ENCODE measurements at regions not wholly inside any gene's neighbourhood (a gene's known extent, or its start where the extent isn't known, plus 50 kb on each side); places are given as distances from the start of the nearest gene placed in this dataset.

GRCh38 chr6:14450133-14450504 is 332.5 kb downstream of the CD83 start:
- Mint-ChIP-seq H3K9me3 (peaks cover 7 to 9% of the 10 kb centered on the region in 2 donors), H3K4me3 (peak overlapping the region; percentile 51 to 62)

GRCh38 chr6:14450578-14450977 is 333.0 kb downstream of the CD83 start:
- H3K4me3 Mint-ChIP-seq: peak overlapping the region; percentile 51 to 62
- ATAC-seq (replicated peaks in 1 of 2): no peak
- peaks cover 85% of the 10 kb centered on the region for H3K4me1 Mint-ChIP-seq (ENCODE audit: low read depth)
- no peak for DNase-seq
- H3K27ac Mint-ChIP-seq: peak overlapping the region; percentile 69
- no peaks in the 10 kb centered on the region for H3K27me3 Mint-ChIP-seq (ENCODE audit: low read depth)
- peaks cover 9% of the 10 kb centered on the region in 2 donors for H3K9me3 Mint-ChIP-seq
- H3K36me3 Mint-ChIP-seq (ENCODE audit: insufficient read depth in 2 of 2): peaks cover 10 to 14% of the 10 kb centered on the region in 2 donors

More at GRCh38 chr6:14450133-14450504, 332.5 kb downstream of the CD83 start:
- H3K36me3 Mint-ChIP-seq (ENCODE audit: insufficient read depth in 2 of 2): peaks cover 9 to 14% of the 10 kb centered on the region in 2 donors
- peaks cover 80% of the 10 kb centered on the region for H3K4me1 Mint-ChIP-seq (ENCODE audit: low read depth)
- ATAC-seq (replicated peaks in 1 of 2) (no peak), DNase-seq (no peak)
- H3K27me3 Mint-ChIP-seq (ENCODE audit: low read depth): no peaks in the 10 kb centered on the region
- H3K27ac Mint-ChIP-seq: peak overlapping the region; percentile 69

- H3K36me3 Mint-ChIP-seq (ENCODE audit: insufficient read depth in 2 of 2): peaks cover 12 to 16% of the 10 kb centered on the region in 2 donors
- no peak for ATAC-seq (replicated peaks in 1 of 2)
- no peaks in the 10 kb centered on the region for H3K27me3 Mint-ChIP-seq (ENCODE audit: low read depth)
- H3K9me3 Mint-ChIP-seq: peaks cover 9% of the 10 kb centered on the region in 2 donors
- H3K4me1 Mint-ChIP-seq (ENCODE audit: low read depth): peaks cover 97% of the 10 kb centered on the region
- H3K4me3 Mint-ChIP-seq: peak overlapping the region; percentile 21 to 41
- H3K27ac Mint-ChIP-seq: no peak overlapping the region
- DNase-seq: no peak
These were observed 334.2 kb downstream of the CD83 start for GRCh38 chr6:14451594-14452374.

- peak; percentile 77 to 86 for DNase-seq
- Mint-ChIP-seq H3K4me3 (peak overlapping the region; percentile 73 to 83), H3K36me3 (ENCODE audit: insufficient read depth in 2 of 2) (peaks cover 9 to 10% of the 10 kb centered on the region in 2 donors), H3K27ac (peak overlapping the region; percentile 42), H3K4me1 (ENCODE audit: low read depth) (peaks cover 90% of the 10 kb centered on the region), H3K27me3 (ENCODE audit: low read depth) (no peaks in the 10 kb centered on the region), H3K9me3 (peaks cover 5 to 9% of the 10 kb centered on the region in 2 donors)
- peak; percentile 77 to 78 for ATAC-seq (replicated peaks in 1 of 2)
These were observed 335.3 kb downstream of the CD83 start for GRCh38 chr6:14452567-14453527.

GRCh38 chr6:14453712-14454472 is 336.3 kb downstream of the CD83 start:
- ATAC-seq (replicated peaks in 1 of 2) (peak; percentile 52 to 54), DNase-seq (peak; percentile 43 to 60)
- H3K4me1 Mint-ChIP-seq (ENCODE audit: low read depth): peaks cover 82% of the 10 kb centered on the region
- peak overlapping the region; percentile 58 for H3K27ac Mint-ChIP-seq
- peaks cover 0 to 2% of the 10 kb centered on the region in 2 donors for H3K9me3 Mint-ChIP-seq
- H3K4me3 Mint-ChIP-seq: peak overlapping the region; percentile 73 to 83
- no peaks in the 10 kb centered on the region for H3K27me3 Mint-ChIP-seq (ENCODE audit: low read depth)
- H3K36me3 Mint-ChIP-seq (ENCODE audit: insufficient read depth in 2 of 2): peaks cover 2 to 3% of the 10 kb centered on the region in 2 donors

- peak in 1 of 2 donors; percentile 33 for ATAC-seq (replicated peaks in 1 of 2)
- Mint-ChIP-seq H3K4me3 (peak overlapping the region; percentile 56 to 73), H3K27ac (peak overlapping the region; percentile 74), H3K9me3 (peaks cover 0 to 2% of the 10 kb centered on the region in 2 donors), H3K4me1 (ENCODE audit: low read depth) (peaks cover 77% of the 10 kb centered on the region), H3K36me3 (ENCODE audit: insufficient read depth in 2 of 2) (peaks cover 3 to 5% of the 10 kb centered on the region in 2 donors), H3K27me3 (ENCODE audit: low read depth) (no peaks in the 10 kb centered on the region)
- peak; percentile 51 to 68 for DNase-seq
These were observed 336.9 kb downstream of the CD83 start for GRCh38 chr6:14454473-14454775.

GRCh38 chr6:14455427-14455826 is 337.9 kb downstream of the CD83 start:
- no peak for ATAC-seq (replicated peaks in 1 of 2)
- peaks cover 5% of the 10 kb centered on the region in 2 donors for H3K36me3 Mint-ChIP-seq (ENCODE audit: insufficient read depth in 2 of 2)
- peak overlapping the region; percentile 7 to 73 for H3K4me3 Mint-ChIP-seq
- H3K27me3 Mint-ChIP-seq (ENCODE audit: low read depth): no peaks in the 10 kb centered on the region
- peaks cover 2 to 3% of the 10 kb centered on the region in 2 donors for H3K9me3 Mint-ChIP-seq
- H3K4me1 Mint-ChIP-seq (ENCODE audit: low read depth): peaks cover 67% of the 10 kb centered on the region
- peak overlapping the region; percentile 53 for H3K27ac Mint-ChIP-seq
- no peak for DNase-seq

- H3K4me1 Mint-ChIP-seq (ENCODE audit: low read depth): peaks cover 63% of the 10 kb centered on the region
These were observed 338.5 kb downstream of the CD83 start for GRCh38 chr6:14455876-14456648.

GRCh38 chr6:14456941-14457340 is 339.4 kb downstream of the CD83 start:
- Mint-ChIP-seq H3K4me3 (no peak overlapping the region), H3K36me3 (ENCODE audit: insufficient read depth in 2 of 2) (peaks cover 6 to 9% of the 10 kb centered on the region in 2 donors), H3K9me3 (peaks cover 2 to 3% of the 10 kb centered on the region in 2 donors), H3K27me3 (ENCODE audit: low read depth) (no peaks in the 10 kb centered on the region), H3K4me1 (ENCODE audit: low read depth) (peaks cover 57% of the 10 kb centered on the region), H3K27ac (no peak overlapping the region)
- DNase-seq: no peak
- peak in 1 of 2 donors; percentile 21 for ATAC-seq (replicated peaks in 1 of 2)

More at GRCh38 chr6:14455876-14456648, 338.5 kb downstream of the CD83 start:
- H3K4me3 Mint-ChIP-seq: no peak overlapping the region
- H3K36me3 Mint-ChIP-seq (ENCODE audit: insufficient read depth in 2 of 2): peaks cover 5 to 6% of the 10 kb centered on the region in 2 donors
- no peak overlapping the region for H3K27ac Mint-ChIP-seq
- DNase-seq: no peak
- H3K9me3 Mint-ChIP-seq: peaks cover 2 to 3% of the 10 kb centered on the region in 2 donors
- H3K27me3 Mint-ChIP-seq (ENCODE audit: low read depth): no peaks in the 10 kb centered on the region
- no peak for ATAC-seq (replicated peaks in 1 of 2)

- Mint-ChIP-seq H3K9me3 (peaks cover 2 to 3% of the 10 kb centered on the region in 2 donors), H3K4me3 (no peak overlapping the region), H3K4me1 (ENCODE audit: low read depth) (peaks cover 39% of the 10 kb centered on the region), H3K36me3 (ENCODE audit: insufficient read depth in 2 of 2) (peaks cover 12 to 13% of the 10 kb centered on the region in 2 donors), H3K27ac (no peak overlapping the region), H3K27me3 (ENCODE audit: low read depth) (no peaks in the 10 kb centered on the region)
- ATAC-seq (replicated peaks in 1 of 2) (no peak), DNase-seq (no peak)
These were observed 341.2 kb downstream of the CD83 start for GRCh38 chr6:14458669-14459266.

- no peaks in the 10 kb centered on the region for H3K27me3 Mint-ChIP-seq (ENCODE audit: low read depth)
- no peak overlapping the region for H3K27ac Mint-ChIP-seq
- ATAC-seq (replicated peaks in 1 of 2) (no peak), DNase-seq (no peak)
- H3K4me1 Mint-ChIP-seq (ENCODE audit: low read depth): peaks cover 34% of the 10 kb centered on the region
- H3K4me3 Mint-ChIP-seq: no peak overlapping the region
- H3K9me3 Mint-ChIP-seq: peaks cover 2 to 3% of the 10 kb centered on the region in 2 donors
- H3K36me3 Mint-ChIP-seq (ENCODE audit: insufficient read depth in 2 of 2): peaks cover 12 to 13% of the 10 kb centered on the region in 2 donors
These were observed 341.7 kb downstream of the CD83 start for GRCh38 chr6:14459315-14459714.

Data from activated T-cell treated with anti-CD3 and anti-CD28 coated beads, Interleukin-2, amount 50 U/mL, for 72 hours (primary cell).